SKM-1 (cell line): ENCODE measurements at regions not wholly inside any gene's neighbourhood (a gene's known extent, or its start where the extent isn't known, plus 50 kb on each side); places are given as distances from the start of the nearest gene placed in this dataset.

Source experiments
- DNase-seq: peaks from one replicate; lab custom pipeline; 2025; ENCODE audit not compliant: unreplicated experiment; lab: John Stamatoyannopoulos, UW

DNA sequence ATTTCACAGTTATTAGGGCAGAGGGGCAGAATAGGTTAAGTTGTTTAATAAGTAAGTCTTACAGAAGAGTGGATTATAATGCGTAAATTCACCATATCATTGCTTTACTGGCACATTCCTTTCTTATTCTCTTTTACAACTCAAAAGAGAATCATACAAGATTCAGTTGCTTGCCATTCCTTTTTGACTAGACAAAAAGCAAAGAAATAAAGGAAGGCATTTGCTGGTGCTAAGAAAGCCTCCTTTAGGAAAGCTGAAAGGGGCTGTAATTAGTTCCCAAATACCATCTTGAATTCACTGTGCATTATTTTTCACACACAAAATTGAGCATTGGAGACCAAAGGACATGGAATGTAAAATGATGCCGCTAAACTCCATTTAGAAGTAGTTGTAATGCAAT lies 499.3 kb downstream of the NXPH1 start:
- DNase-seq, result no peak

DNA sequence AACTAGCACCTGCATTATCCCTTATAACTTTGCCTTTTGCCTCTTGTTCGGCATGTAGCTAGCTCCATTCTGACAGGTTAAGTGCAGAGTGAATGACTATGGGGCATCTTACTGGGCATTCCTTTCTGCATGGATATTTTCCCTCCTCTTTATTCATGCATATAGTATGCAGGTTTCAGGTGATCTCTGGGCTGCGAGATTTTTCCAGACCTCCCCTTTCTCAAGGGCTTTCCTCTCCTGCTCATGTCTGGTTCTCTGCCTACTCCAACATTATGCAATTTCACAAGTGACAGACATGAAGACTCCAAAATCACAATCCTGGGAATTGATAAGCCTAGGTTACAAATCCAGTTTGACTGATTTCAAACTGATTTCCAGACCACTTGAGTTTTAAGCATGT lies 503.8 kb downstream of the NXPH1 start:
- no peak for DNase-seq

DNA sequence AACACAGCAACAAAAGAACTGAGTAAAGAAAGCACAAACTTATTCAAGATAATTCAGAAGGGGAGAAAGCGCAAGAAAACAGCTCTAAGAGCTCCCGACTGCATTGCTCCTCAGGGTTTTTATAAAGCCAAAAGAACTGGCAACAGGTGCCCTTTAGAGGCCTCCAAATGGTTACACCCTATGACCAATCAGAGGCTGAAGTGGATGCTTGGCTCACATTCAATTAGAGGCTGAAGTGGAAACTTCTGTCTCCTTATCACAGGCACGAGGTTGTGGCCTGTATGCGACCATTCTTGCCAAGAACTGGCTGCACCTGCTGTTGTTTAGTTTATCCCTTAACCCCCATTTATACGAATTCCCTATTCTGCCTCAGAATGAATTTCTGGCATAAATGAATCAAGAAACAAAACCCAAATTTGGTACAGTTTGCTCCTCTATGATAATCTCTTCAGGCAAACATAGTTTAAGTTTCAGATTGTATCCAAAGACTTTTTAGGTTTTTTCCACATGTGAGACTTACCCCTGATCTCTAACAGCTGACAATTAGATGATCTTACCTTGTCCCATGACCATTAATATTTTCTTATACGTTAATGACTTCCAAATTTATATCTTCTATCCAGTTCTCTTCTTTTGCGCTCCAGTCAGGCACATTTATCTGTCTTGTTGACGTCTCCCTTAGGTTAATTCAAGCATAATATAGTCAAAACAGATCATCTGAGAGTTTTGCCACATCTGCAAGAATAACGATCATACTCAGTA lies 504.8 kb downstream of the NXPH1 start:
- no peak for DNase-seq

DNA sequence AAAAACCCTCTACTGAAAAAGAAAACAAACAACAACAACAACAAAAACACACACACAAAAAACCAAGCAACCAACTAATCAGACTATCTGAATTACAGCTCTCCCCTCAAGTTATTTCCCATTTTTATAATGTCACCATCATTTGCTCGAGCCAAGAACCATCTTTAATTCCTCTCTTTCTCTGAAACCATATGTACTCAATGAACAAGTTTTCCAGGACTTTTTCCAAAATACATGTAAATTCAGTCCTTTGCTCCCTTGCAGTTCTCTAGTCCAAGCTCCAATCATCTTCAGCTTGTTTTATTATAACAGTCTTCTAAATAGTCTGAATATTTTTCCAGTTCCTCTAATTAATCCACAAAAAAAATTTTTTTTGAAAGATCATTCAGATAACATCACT lies 506.0 kb downstream of the NXPH1 start:
- no peak for DNase-seq

DNA sequence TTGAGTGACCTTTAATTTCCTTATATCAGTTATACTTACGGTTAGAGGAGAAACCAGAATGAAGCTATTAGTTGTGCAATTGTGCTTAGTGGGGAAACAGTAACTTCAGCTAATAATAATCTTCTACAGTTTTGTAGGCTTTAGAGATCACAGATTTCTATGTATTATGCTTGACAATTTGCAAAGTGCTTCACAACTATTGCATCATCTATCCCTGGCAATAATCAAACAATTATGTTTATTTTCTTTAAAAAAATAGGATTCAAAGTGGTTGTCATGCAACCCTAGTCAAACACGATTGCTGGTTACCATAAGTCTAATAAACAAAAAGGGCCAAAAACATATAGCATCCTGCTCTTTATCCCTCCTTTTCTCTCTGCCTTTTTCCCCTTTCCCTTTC lies 530.3 kb downstream of the NXPH1 start:
- no peak for DNase-seq

DNA sequence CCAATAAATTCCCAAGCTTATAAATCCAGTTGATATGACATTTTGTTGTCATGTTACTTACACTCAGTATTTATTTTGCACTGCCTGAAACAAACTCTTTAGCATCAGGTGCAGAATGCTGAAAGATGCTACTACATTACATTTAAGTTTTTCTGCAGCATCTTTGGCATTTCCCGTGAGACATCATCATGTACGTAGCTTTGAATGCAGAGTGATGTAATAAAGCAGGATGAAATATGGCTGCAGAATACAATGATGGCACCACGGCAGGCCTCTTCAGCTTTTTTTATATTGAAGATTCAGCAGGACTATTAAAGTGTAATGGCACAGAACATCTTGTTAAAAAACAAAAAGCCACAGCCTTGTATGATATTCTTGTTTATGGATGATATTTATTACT lies 531.8 kb downstream of the NXPH1 start:
- no peak for DNase-seq

DNA sequence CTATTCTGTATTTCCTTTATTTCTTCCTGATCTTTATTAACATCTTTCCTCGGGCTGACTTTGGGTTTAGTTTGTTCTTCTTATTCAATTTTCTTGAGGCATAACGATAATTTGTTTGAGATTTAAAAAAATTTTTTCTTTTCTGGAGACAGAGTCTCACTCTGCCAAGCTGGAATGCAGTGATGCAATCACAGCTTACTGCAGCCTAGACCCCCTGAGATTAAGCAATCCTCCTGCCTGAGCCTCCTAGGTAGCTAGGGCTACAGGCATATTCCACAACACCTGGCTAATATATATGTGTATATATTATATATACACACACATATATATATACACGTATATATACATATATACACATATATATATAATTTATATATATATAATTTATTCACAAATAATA lies 540.2 kb downstream of the NXPH1 start:
- no peak for DNase-seq

DNA sequence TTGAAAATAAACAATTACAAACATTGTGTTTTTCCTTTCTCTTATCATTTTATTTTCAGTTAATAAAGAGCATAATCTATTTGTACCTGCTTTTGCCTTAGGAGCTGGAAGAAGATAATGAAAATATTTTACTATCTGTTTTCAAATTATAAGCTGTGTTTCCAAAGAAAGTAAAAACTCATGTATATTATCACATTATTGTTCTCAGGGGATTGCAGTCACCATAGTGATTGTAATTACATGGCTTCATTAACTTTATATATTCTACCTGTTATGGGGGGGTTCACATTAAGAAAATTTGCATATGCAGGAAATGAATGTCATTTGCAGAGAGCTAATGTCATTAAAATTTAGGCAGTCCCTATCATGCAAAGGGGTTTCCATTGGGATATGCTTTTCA lies 542.3 kb downstream of the NXPH1 start:
- DNase-seq, result no peak

DNA sequence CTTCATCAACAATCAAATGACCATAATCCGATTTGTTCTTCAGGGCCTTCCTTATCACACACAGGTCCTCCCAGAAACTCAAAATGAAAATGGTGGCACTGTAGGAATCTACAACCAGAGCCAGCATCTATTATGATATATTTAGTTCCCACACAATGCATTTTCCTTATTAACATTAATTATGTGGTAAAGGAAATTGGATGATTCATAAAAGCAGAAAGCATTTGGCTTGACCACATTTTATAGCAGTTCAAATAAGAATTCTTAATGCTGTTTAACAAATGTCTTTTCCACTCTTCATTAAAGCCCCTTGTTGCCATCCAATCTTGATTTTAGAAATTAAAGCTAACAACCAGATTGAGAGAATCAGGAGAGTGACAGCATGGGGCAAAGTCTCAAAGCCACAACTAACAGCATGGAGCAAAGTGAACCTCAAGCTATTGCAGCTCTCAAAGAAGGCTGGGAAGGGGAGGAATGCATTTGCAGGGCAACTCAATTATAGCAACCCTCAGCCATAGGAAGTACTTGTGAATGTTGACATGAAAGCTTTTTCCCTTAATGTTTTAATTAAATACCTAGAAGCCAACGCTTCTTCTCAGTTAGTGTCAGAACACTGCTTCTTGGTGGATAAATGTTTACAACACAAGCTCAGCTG lies 549.1 kb downstream of the NXPH1 start:
- DNase-seq, result no peak

DNA sequence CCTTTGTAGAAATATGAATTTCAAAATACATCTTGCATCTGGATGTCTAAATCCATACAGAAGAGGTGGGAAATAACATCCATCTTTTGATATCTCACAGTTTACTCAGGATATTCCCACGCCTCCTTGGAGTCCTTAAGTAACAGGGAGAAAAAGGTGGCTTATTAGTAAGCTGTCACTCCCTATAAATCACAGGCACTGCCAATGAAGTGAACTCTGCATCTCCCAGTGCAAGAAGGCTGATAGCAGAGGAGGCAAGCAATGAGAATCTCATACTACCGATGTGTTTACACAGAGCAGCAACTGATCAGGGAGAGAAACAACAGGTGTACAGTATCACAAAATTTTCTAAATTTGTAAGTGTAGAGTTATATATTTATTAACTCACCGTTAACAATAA lies 551.8 kb downstream of the NXPH1 start:
- no peak for DNase-seq

DNA sequence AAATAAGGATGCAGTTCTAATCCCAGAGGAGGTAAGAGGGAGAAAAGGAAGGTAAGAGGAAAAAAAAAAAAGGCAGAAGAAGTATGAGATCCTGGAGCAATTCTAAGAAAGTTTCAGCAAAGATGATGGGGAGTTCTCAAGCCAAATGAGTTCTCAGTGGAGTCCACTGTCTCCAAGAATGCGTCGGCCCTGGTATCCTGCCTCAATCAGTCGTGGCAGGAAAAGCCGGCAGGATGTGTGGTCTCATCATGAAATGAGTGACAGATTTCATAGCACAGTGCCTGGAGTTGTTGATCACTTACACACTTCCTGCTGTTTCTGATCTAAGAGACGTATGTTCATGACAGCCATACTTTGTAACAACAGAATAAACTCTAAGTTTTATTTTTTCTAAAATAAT lies 554.9 kb downstream of the NXPH1 start:
- DNase-seq, result no peak

DNA sequence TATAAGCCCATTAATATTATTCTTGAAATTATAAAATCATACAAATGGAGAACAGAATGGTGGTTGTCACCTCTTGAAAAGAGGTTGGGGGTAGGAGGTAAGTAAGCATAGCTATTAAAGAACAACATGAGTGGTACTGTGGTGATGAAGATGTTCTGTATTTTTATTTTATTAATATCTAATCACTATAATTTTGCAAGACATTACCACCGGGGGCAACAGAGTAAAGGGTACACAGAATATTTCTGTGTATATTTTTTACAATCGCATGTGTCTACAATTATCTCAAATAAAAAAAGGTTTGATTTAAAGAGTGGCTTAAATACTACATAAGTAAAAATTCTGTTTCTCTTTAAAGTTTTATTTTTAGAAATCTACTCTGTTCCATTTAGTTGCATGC lies 557.8 kb downstream of the NXPH1 start:
- no peak for DNase-seq

DNA sequence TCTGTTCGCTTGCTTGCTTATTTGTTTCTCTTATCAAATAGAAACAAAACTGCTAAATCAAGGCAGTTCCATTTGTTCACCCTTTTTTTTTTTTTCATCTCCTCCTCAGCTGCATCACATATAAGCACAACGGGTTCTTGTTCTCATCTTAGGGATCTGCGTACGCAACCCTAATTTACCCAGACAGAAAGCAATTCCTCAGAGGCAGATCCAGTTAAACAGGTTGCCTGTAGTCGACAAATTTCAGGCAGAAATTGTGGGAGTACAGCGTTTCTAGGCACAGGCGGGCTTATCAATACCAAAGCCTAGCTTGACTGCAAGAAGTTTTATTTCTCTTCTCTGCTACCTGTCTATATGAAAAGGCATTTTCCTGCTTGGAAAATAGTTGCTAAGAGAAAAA lies 565.4 kb downstream of the NXPH1 start:
- no peak for DNase-seq

DNA sequence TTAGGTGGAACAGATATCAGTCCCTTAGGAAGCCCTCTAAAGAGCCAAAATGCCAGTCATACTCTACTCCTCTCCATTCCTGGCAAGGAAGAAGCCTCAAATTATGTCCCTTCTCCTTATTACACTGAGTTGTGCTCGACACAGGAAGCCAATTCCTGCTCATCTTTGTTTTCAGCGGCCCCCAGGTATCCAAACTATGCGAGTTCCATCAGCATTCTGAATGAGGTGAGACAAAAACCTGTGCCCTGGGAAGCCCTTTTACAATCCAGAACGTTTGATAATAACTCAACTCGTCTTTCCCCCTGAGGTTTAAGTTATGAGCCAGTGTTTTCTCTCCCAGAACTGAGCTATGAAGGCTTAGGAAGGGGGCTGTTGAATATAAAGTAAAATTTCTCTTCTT lies 580.5 kb downstream of the NXPH1 start:
- DNase-seq, result no peak

DNA sequence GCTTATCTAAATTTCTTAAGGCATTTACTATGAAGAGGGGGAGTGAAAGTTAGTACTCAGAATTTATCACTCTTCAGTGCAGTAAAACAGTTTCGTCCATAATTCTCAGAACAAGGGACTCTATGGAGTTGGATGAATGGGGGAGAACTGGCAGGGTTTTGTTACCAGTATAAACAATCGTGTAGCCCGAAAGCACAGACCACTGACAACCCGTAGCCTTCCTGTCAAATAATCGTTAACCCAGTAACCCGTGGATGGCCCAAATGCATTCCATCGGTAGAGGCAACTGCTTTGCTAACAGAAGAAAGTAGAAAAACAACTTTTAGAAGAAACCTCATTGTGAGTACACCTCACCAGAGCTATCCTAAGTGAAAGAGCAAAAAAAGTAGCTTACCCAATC lies 583.9 kb downstream of the NXPH1 start:
- no peak for DNase-seq

DNA sequence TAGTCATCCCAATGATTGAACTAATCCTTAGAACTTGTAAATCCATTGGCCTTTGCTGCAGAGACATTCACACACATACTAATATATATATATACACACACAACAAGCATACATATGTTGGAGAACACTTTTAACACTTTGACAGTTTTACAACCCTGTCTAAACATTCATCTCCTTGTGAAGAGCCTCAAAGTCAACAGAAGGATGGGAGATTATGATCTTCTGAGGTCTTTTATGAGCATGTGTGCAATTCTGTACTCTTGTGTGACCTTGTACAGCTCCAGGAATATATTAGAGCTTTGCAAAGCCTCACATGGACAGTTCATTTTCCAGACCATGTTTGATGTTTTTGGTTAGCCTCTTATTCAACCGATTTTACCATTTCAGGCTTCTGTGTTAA lies 589.0 kb downstream of the NXPH1 start:
- DNase-seq, result no peak

DNA sequence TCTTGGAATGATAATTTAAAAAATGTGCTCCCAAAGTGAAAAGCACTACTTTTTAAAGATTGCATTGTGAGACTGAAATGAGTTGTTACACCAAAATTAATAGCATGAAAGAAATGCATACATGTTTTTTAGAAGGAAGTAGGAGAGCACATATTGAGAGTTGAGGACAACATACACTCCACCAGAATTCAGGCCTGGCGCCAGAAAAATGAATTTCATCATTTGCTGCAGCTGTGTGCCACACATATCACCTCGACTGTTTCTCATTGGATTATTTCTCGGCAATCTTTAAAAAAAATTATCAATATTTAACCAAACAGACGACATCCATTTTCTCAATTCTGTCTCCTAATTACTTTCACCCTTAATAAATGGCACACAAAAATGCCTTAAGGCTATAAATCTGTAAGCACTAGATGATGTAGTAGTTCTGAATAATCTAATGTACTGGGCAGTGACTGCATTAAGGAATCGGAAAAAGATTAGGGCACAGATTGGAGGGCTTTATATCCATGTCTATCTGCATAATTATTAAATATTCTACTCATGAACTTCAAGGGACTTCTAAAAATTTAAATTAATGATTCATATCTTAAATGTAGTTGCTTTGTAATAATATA lies 590.4 kb downstream of the NXPH1 start:
- DNase-seq, result no peak

DNA sequence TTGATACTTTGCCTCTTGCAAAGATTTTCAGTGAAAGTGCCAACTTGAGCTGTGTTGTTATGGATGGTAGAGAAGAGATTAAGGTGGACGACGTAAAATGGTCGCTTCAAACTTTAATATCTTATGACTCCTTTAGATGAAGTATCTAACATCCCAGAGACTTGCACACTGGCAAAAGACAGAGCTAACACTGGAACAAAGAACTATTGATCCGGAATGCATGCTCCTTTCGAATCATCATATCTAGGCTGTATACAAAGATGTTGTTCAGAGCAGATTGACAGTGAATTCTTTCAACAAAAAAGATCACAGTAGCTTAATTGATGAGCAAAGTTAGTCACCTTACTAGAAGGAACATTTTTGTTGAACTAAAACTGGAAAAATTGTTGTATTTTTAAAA lies 592.7 kb downstream of the NXPH1 start:
- DNase-seq, result no peak

DNA sequence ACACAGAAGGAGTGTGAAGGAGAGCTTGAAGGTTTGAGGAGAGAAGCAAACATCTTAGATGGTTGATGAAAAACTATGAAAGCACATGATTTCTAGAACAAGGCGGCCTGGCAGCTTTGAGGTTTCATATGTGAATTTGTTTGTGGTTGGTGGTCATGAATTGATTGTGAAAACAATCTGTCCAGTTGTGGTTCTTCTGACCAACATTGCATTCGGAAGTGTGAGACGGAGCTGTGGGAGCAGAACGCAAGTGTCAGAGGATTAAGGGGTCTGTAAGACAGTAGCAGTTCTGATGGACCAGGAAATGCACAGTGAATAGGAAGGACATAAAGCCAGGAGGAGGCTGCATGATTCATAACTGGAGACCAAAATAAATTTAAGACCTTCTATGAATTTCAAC lies 594.6 kb downstream of the NXPH1 start:
- DNase-seq, result no peak

DNA sequence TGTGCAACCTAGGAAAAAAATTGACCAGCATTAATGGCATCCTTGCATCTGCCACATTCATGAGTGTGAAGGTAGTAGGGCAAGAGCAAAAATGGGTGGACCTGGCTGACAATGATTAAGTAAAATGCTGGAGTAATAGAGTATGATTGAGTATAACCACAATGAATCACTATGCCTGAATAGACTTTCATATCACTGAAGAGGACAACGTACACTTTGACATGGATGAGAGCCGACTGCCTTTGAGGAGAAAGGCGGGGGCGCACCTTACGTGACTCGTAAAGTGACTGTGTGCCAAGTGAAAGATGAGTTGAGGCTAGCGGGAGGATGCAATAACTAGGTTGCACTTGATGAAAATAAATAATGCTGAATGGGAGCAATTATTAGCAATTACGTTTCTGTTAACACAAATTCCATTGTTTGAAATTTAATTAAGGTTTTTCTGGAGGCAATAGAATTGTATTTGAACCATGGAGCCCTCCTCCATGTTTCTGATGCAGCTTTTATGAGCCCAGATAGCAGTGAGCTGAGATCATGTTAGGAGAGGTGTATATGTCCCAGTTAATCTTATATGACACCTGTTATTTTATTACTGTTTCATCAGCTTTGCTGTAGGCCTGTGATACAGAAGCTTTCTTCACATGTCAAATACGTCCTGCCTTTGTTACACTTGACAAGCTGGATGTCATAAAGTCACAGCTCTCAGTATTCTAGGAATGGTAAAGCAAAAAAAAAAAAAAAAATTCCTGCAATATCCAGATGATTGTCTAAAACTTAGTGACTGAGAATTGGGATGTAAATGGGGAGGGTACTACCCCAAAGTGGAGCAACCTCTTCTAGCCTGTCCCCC lies 596.5 kb downstream of the NXPH1 start:
- DNase-seq, result no peak

DNA sequence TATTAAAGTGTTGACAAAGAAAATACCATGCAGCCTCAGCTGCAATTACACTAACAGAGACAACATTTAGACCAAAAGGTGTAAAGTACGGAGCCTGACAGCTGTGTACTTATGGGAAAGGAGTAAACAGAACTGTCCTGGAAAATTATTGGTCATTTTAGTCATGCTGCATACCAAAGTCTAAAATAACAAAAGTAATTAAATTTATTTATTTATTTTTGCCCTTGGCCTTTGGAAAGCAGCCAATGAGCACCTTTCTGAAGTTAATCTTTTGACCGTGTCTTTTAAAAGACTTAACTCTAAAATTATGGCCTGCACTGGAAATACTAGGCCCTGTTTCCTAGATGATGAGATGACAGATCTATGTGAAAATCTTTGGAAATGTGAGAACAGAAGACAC lies 597.6 kb downstream of the NXPH1 start:
- no peak for DNase-seq

DNA sequence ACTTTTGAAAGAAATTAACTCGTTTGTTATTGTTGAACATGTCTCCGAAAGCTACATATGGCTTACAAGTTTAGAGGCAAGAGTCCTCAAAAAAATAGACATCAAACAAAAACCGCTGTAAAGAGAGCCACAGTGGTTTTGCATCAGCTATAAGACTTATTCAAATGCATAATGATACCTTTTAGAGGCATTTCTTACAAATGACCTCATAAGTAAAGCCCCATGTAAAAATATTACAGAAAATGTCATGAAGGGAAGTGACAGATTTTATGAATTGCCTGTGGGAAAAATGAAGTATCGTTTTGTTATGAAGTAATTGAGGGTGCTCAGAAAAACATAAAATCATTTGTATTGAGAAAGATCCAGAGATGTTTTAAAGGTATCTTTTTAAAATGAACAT lies 598.0 kb downstream of the NXPH1 start:
- DNase-seq, result no peak
